ENCODE measurements at regions not wholly inside any gene's neighbourhood (a gene's known extent, or its start where the extent isn't known, plus 50 kb on each side); places are given as distances from the start of the nearest gene placed in this dataset.
"Not testable (repeated sequence)": the region's sequence is repeated elsewhere in the genome, so short reads cannot be mapped to it uniquely, and the experiment has no call there.

- H3K4me3 ChIP-seq = no peak overlapping the region
- no peaks in the 10 kb centered on the region for H4K20me1 ChIP-seq (ENCODE audit: low read depth)
- H3K79me2 ChIP-seq (ENCODE audit: low read depth) = no peaks in the 10 kb centered on the region
- H3K27ac ChIP-seq = no peak overlapping the region
- no peak overlapping the region for H3K9ac ChIP-seq
- Mint-ChIP-seq H3K4me3 (no peak overlapping the region), H3K36me3 (no peaks in the 10 kb centered on the region), H3K27me3 (ENCODE audit: insufficient read depth, low read depth) (peaks cover 2% of the 10 kb centered on the region), H3K4me1 (peaks cover 39% of the 10 kb centered on the region), H3K9me3 (no peaks in the 10 kb centered on the region), H3K27ac (peak overlapping the region; percentile 95)
- no peaks in the 10 kb centered on the region for H3K27me3 ChIP-seq
- no peak overlapping the region for H2AFZ ChIP-seq (replicated peaks)
- H3F3A ChIP-seq (ENCODE audit: low read depth) = peaks cover 13% of the 10 kb centered on the region
- no peak overlapping the region for H3K4me2 ChIP-seq
- H3K9me3 ChIP-seq (ENCODE audit: low read depth) = no peaks in the 10 kb centered on the region
- no peak for DNase-seq (ENCODE audit: low spot score)
- H3K4me1 ChIP-seq = peaks cover 7% of the 10 kb centered on the region
- no peaks in the 10 kb centered on the region for H3K36me3 ChIP-seq
- TF ChIP-seq EZH2phosphoT487 (IDR thresholded peaks at IDR 0.05) (no peak), CTCF (IDR thresholded peaks at IDR 0.05) (no peak), EZH2 (IDR thresholded peaks at IDR 0.05) (no peak)
Measured at GRCh38 chr20:56781108-56781739, 152.1 kb downstream of the TFAP2C start.

GRCh38 chr20:56781987-56782560 lies 153.0 kb downstream of the TFAP2C start:
- peaks cover 39% of the 10 kb centered on the region for H3K4me1 Mint-ChIP-seq
- not testable (repeated sequence) for H3K4me3 Mint-ChIP-seq; DNase-seq (ENCODE audit: low spot score); H3K27me3 Mint-ChIP-seq (ENCODE audit: insufficient read depth, low read depth); H3K9me3 ChIP-seq (ENCODE audit: low read depth); H3K27ac ChIP-seq; H4K20me1 ChIP-seq (ENCODE audit: low read depth); H3K9ac ChIP-seq; H3K4me1 ChIP-seq; H3K36me3 Mint-ChIP-seq; H3K4me2 ChIP-seq; H3K9me3 Mint-ChIP-seq; H3K27me3 ChIP-seq; H3K79me2 ChIP-seq (ENCODE audit: low read depth); H3K4me3 ChIP-seq; H2AFZ ChIP-seq (replicated peaks); H3K36me3 ChIP-seq
- H3K27ac Mint-ChIP-seq = peak overlapping the region; percentile 95
- peaks cover 13% of the 10 kb centered on the region for H3F3A ChIP-seq (ENCODE audit: low read depth)

GRCh38 chr20:56782814-56783213 lies 153.7 kb downstream of the TFAP2C start:
- peaks cover 43% of the 10 kb centered on the region for H3K4me1 Mint-ChIP-seq
- not testable (repeated sequence) for H3K36me3 ChIP-seq; H3K4me1 ChIP-seq; H3K27me3 ChIP-seq; H3K4me2 ChIP-seq; H3K9me3 Mint-ChIP-seq; H4K20me1 ChIP-seq (ENCODE audit: low read depth); H3K4me3 ChIP-seq; DNase-seq (ENCODE audit: low spot score); H3K27ac ChIP-seq; H3K27ac Mint-ChIP-seq; H3K79me2 ChIP-seq (ENCODE audit: low read depth); H3K4me3 Mint-ChIP-seq; H3K27me3 Mint-ChIP-seq (ENCODE audit: insufficient read depth, low read depth); H3K36me3 Mint-ChIP-seq; H3K9ac ChIP-seq; H2AFZ ChIP-seq (replicated peaks); H3K9me3 ChIP-seq (ENCODE audit: low read depth)
- H3F3A ChIP-seq (ENCODE audit: low read depth) = peaks cover 13% of the 10 kb centered on the region

- Histone ChIP-seq H3K27ac (no peak overlapping the region), H3K79me2 (ENCODE audit: low read depth) (no peaks in the 10 kb centered on the region), H3K4me2 (no peak overlapping the region), H2AFZ (replicated peaks) (no peak overlapping the region), H3K4me3 (no peak overlapping the region), H3K4me1 (peaks cover 4% of the 10 kb centered on the region), H3K9ac (no peak overlapping the region), H3K27me3 (no peaks in the 10 kb centered on the region), H3K36me3 (no peaks in the 10 kb centered on the region), H4K20me1 (ENCODE audit: low read depth) (no peaks in the 10 kb centered on the region), H3K9me3 (ENCODE audit: low read depth) (no peaks in the 10 kb centered on the region), H3F3A (ENCODE audit: low read depth) (peaks cover 11% of the 10 kb centered on the region)
- H3K4me1 Mint-ChIP-seq = peaks cover 37% of the 10 kb centered on the region
- H3K27ac Mint-ChIP-seq = no peak overlapping the region
- H3K9me3 Mint-ChIP-seq = no peaks in the 10 kb centered on the region
- no peaks in the 10 kb centered on the region for H3K36me3 Mint-ChIP-seq
- no peak for TF ChIP-seq CTCF (IDR thresholded peaks at IDR 0.05)
- no peak for TF ChIP-seq EZH2 (IDR thresholded peaks at IDR 0.05)
- TF ChIP-seq EZH2phosphoT487 (IDR thresholded peaks at IDR 0.05) = no peak
- DNase-seq (ENCODE audit: low spot score) = no peak
- peaks cover 6% of the 10 kb centered on the region for H3K27me3 Mint-ChIP-seq (ENCODE audit: insufficient read depth, low read depth)
- no peak overlapping the region for H3K4me3 Mint-ChIP-seq
Measured at GRCh38 chr20:56783826-56784225, 154.7 kb downstream of the TFAP2C start.
